ENCODE measurements at regions not wholly inside any gene's neighbourhood (a gene's known extent, or its start where the extent isn't known, plus 50 kb on each side); places are given as distances from the start of the nearest gene placed in this dataset.
"Not testable (repeated sequence)": the region's sequence is repeated elsewhere in the genome, so short reads cannot be mapped to it uniquely, and the experiment has no call there.

GRCh38 chr2:181790716-181791649 lies 100.5 kb upstream of the ITPRID2 start:
- DNase-seq (ENCODE audit: low read depth in 2 of 2) = no peak

GRCh38 chr2:181792906-181793305 lies 98.6 kb upstream of the ITPRID2 start:
- no peak for DNase-seq (ENCODE audit: low read depth in 2 of 2)

GRCh38 chr2:181798022-181798421 lies 93.5 kb upstream of the ITPRID2 start:
- no peak for DNase-seq (ENCODE audit: low read depth in 2 of 2)

GRCh38 chr2:181802300-181802699 lies 89.2 kb upstream of the ITPRID2 start:
- DNase-seq (ENCODE audit: low read depth in 2 of 2) = not testable (repeated sequence)

GRCh38 chr2:181803903-181804799 lies 87.4 kb upstream of the ITPRID2 start:
- not testable (repeated sequence) for DNase-seq (ENCODE audit: low read depth in 2 of 2)

- DNase-seq (ENCODE audit: low read depth in 2 of 2) = no peak
Observed at GRCh38 chr2:181805228-181806038, 86.1 kb upstream of the ITPRID2 start.

- no peak for DNase-seq (ENCODE audit: low read depth in 2 of 2)
Observed at GRCh38 chr2:181806039-181806392, 85.5 kb upstream of the ITPRID2 start.

- no peak for DNase-seq (ENCODE audit: low read depth in 2 of 2)
Observed at GRCh38 chr2:181807526-181807925, 84.0 kb upstream of the ITPRID2 start.

- no peak for DNase-seq (ENCODE audit: low read depth in 2 of 2)
Observed at GRCh38 chr2:181810823-181811695, 80.5 kb upstream of the ITPRID2 start.

- DNase-seq (ENCODE audit: low read depth in 2 of 2) = no peak
Observed at GRCh38 chr2:181812106-181812743, 79.3 kb upstream of the ITPRID2 start.

GRCh38 chr2:181814057-181814491 lies 77.5 kb upstream of the ITPRID2 start:
- DNase-seq (ENCODE audit: low read depth in 2 of 2) = no peak

GRCh38 chr2:181817509-181817908 lies 74.0 kb upstream of the ITPRID2 start:
- no peak for DNase-seq (ENCODE audit: low read depth in 2 of 2)

GRCh38 chr2:181818058-181818680 lies 73.4 kb upstream of the ITPRID2 start:
- DNase-seq (ENCODE audit: low read depth in 2 of 2) = no peak

- no peak for DNase-seq (ENCODE audit: low read depth in 2 of 2)
Observed at GRCh38 chr2:181818840-181819239, 72.7 kb upstream of the ITPRID2 start.

GRCh38 chr2:181821049-181821448 lies 70.5 kb upstream of the ITPRID2 start:
- no peak for DNase-seq (ENCODE audit: low read depth in 2 of 2)

- no peak for DNase-seq (ENCODE audit: low read depth in 2 of 2)
Observed at GRCh38 chr2:181822097-181822496, 69.4 kb upstream of the ITPRID2 start.

GRCh38 chr2:181823405-181823804 lies 68.1 kb upstream of the ITPRID2 start:
- DNase-seq (ENCODE audit: low read depth in 2 of 2) = no peak

GRCh38 chr2:181828122-181828705 lies 63.3 kb upstream of the ITPRID2 start:
- no peak for DNase-seq (ENCODE audit: low read depth in 2 of 2)

GRCh38 chr2:181829230-181829629 lies 62.3 kb upstream of the ITPRID2 start:
- no peak for DNase-seq (ENCODE audit: low read depth in 2 of 2)
